ENCODE measurements at regions not wholly inside any gene's neighbourhood (a gene's known extent, or its start where the extent isn't known, plus 50 kb on each side); places are given as distances from the start of the nearest gene placed in this dataset.
"Not testable (repeated sequence)": the region's sequence is repeated elsewhere in the genome, so short reads cannot be mapped to it uniquely, and the experiment has no call there.

GRCh38 chr4:85210353-85210752 lies 243.9 kb upstream of the WDFY3 start:
- CTCF ChIA-PET, result no interaction called here
- no peaks in the 10 kb centered on the region for H3K36me3 ChIP-seq (ENCODE audit: insufficient read depth, low read length, poor library complexity, severe bottlenecking)

GRCh38 chr4:85216571-85216970 lies 250.1 kb upstream of the WDFY3 start:
- CTCF ChIA-PET; BruUV-seq (replicated peaks); H3K27ac ChIP-seq (ENCODE audit: low read depth, low read length, poor library complexity, severe bottlenecking); DNase-seq (ENCODE audit: low spot score); H3K4me3 ChIP-seq (ENCODE audit: low read depth, low read length, poor library complexity, severe bottlenecking); H3K4me1 ChIP-seq (ENCODE audit: insufficient read depth, low read length, poor library complexity, severe bottlenecking); H3K27me3 ChIP-seq (replicated peaks; ENCODE audit: insufficient read depth, low read depth, low read length, poor library complexity); H3K9me3 ChIP-seq (ENCODE audit: low read depth, low read length, poor library complexity, severe bottlenecking); H3K36me3 ChIP-seq (ENCODE audit: insufficient read depth, low read length, poor library complexity, severe bottlenecking); POLR2A ChIA-PET (ENCODE audit: low non-redundant PET); intact Hi-C loops (cut with micrococcal nuclease; ENCODE audit: unreplicated experiment): not testable (repeated sequence)

More at GRCh38 chr4:85210353-85210752, 243.9 kb upstream of the WDFY3 start:
- no peak for TF ChIP-seq EZH2 (IDR thresholded peaks at IDR 0.05; ENCODE audit: borderline replicate concordance, low read depth, low read length, poor library complexity, severe bottlenecking)
- no peak for TF ChIP-seq CTCF (conservative IDR thresholded peaks at IDR 0.05; ENCODE audit: low read depth, low read length)
- H3K27me3 ChIP-seq (replicated peaks; ENCODE audit: insufficient read depth, low read depth, low read length, poor library complexity), result no peaks in the 10 kb centered on the region
- intact Hi-C loops (cut with micrococcal nuclease; ENCODE audit: unreplicated experiment), result no loop called here
- DNase-seq (ENCODE audit: low spot score), result no peak
- H3K4me3 ChIP-seq (ENCODE audit: low read depth, low read length, poor library complexity, severe bottlenecking), result no peak overlapping the region
- no peaks in the 10 kb centered on the region for H3K4me1 ChIP-seq (ENCODE audit: insufficient read depth, low read length, poor library complexity, severe bottlenecking)
- no peaks in the 10 kb centered on the region for H3K9me3 ChIP-seq (ENCODE audit: low read depth, low read length, poor library complexity, severe bottlenecking)
- POLR2A ChIA-PET (ENCODE audit: low non-redundant PET), result no interaction called here
- no peak overlapping the region for H3K27ac ChIP-seq (ENCODE audit: low read depth, low read length, poor library complexity, severe bottlenecking)
- no TSS peak for BruUV-seq (replicated peaks)

GRCh38 chr4:85218756-85219155 lies 252.3 kb upstream of the WDFY3 start:
- CTCF ChIA-PET, result no interaction called here
- BruUV-seq (replicated peaks), result no TSS peak

More at GRCh38 chr4:85218756-85219155, 252.3 kb upstream of the WDFY3 start:
- Histone ChIP-seq H3K4me1 (ENCODE audit: insufficient read depth, low read length, poor library complexity, severe bottlenecking) (no peaks in the 10 kb centered on the region), H3K9me3 (ENCODE audit: low read depth, low read length, poor library complexity, severe bottlenecking) (no peaks in the 10 kb centered on the region), H3K27me3 (replicated peaks; ENCODE audit: insufficient read depth, low read depth, low read length, poor library complexity) (no peaks in the 10 kb centered on the region), H3K36me3 (ENCODE audit: insufficient read depth, low read length, poor library complexity, severe bottlenecking) (no peaks in the 10 kb centered on the region), H3K4me3 (ENCODE audit: low read depth, low read length, poor library complexity, severe bottlenecking) (no peak overlapping the region), H3K27ac (ENCODE audit: low read depth, low read length, poor library complexity, severe bottlenecking) (no peak overlapping the region)
- no peak for TF ChIP-seq CTCF (conservative IDR thresholded peaks at IDR 0.05; ENCODE audit: low read depth, low read length)
- TF ChIP-seq EZH2 (IDR thresholded peaks at IDR 0.05; ENCODE audit: borderline replicate concordance, low read depth, low read length, poor library complexity, severe bottlenecking), result no peak
- POLR2A ChIA-PET (ENCODE audit: low non-redundant PET), result no interaction called here
- intact Hi-C loops (cut with micrococcal nuclease; ENCODE audit: unreplicated experiment), result no loop called here
- DNase-seq (ENCODE audit: low spot score), result no peak
